Fibroblast of skin of scalp (primary cell): ENCODE measurements at regions not wholly inside any gene's neighbourhood (a gene's known extent, or its start where the extent isn't known, plus 50 kb on each side); places are given as distances from the start of the nearest gene placed in this dataset.

Experiments
- DNase-seq: peaks from one replicate; pipeline ENCODE4 v3.0.0-alpha.2; 2013

DNA sequence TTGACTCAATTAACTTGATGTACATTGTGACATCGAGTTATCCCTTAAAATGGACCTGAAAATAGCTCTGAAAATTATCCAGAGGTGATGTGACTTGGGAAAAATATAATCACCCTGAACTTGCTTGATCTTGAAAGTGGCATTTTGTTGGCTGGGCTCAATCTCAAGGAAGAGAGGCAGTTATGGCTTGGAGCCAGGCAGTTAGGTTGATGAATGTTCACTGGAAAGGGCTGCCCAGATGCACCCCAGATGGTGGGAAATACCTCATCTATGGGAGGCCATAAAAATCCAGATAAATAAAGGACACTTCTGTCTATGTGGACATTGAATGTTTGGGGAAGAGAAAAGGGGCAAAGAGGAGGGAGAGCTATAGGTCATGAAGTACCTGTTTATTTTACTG lies 55.7 kb upstream of the OR5AN1 start:
- DNase-seq: no peak

DNA sequence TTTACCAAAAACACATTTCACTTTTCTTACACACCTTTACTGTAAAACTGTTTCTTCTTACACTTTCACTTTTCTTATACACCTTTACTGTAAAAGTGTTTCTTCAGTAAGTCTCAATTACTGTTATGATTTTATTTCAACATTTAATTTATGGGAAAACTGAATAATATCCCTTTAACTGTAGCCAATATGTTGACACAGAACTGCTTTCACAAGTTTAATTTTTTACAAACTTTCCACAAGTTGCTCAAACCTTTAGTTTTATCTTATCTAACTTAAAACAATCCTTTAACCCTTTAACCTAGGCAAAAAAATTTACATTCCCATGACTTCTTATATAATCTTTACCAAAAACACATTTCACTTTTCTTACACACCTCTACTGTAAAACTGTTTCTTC lies 63.3 kb upstream of the OR5AN1 start:
- no peak for DNase-seq

DNA sequence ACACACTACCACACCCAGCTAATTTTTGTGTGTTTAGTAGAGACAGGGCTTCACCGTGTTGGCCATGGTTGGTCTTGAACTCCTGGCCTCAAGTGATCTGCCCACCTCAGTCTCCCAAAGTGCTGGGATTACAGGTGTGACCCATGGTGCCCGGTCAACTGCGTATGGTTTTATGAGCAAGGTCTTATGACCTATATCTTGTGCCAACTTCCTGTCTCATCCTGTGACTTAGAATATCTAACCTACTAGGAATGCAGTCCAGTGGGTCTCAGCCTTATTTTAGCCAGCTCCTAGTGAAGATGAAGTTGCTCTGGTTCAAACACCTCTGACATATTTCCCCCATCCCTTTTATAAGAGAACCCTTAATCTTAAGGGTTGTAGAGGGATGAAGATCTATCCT lies 66.1 kb upstream of the OR5AN1 start:
- DNase-seq: no peak

DNA sequence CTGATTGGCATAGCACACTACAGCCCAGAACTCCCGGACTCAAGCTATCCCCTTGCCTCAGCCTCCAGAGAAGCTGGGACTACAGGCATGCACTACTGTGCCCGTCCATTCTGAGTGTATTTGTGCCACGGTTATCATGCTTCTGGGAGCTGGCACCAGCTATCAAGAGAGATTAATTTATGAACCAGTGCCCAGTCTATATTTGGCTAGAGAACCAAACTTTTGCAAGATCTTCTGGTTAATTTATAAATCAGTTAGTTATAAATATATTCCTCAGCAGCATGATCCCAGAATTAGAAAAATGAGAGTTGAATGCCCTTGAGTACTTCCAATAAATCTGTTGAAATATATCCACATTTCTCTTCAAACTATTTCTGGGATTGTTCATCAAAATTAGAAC lies 67.5 kb upstream of the OR5AN1 start:
- no peak for DNase-seq

DNA sequence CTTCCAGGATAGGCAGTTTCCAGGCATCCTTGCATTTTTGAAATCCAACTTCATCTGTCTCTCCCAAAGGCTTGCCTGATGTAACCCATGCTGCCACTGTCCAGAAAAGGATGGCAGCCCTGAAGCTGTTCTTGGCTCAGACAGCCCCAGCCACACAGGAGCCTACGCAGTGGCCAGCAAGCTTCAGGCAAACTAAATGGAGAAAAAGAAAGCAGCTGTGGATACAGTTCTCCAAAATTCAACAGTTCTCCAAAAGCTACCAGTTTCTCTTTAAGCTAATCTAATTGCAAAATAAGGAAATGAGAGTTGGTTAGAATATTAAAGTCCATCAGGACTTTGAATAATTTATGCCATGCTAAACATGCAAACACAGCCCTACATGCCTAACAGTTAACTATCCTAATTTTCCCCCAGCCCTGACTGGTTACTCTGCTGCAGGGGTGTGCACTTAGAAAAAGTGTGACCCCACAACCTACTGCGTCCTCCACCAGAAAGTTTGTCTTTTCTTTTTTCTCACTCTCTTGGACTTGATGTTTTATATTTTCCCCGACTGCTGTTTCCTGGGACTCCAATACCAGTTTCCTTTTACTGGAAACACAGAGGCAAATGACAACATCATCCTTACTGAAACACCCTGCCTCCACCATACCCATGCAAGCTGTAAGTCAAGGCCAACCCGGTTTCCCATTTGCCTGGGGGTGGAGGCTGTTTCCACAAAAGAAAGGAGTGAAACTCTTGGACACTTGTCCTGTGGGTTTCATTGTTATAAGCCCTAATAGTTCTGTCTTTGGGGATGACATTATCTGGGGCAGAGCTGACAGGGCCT lies 69.1 kb upstream of the OR5AN1 start:
- DNase-seq: no peak

DNA sequence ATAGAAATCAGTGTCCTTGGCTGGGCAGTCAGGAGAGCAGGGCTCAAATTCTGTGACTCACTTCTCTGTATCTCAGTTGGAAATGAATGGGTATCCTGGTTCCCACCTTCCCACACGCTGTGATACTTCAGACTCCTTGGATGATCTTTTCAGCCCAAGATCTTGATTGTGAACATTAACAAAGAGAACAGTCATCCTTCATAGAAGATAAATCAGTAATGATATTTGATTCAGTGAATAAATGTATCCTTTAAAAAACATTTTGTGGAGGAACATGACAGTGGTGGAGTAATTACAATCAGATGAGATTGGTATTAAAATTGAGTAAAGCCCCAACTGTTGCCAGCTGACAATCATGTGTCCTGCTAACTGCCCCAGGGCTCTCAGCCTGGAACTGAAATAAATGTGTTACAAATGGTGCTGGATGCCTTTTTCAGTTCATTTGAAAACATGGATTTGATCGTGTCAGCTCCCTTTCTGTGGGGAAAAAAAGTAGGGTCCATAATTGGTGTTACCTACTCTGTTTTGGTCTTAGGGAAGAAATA lies 72.9 kb upstream of the OR5AN1 start:
- no peak for DNase-seq

DNA sequence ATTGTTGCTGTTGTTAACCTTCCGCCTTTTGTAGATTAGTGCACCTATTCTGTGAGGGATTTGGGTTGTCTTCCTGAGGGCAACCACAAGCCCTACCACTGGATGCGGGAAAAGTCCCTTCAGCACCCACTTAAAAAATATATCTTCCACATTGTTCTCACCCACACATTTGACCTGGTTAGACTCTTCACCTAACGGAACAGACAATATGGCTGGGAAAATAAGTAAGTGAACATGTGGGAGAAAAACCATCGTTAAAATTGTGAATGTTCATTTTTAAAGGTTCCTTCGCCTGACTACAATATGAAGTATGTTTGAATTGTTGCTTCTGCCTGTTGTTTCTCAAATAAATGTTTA lies 72.0 kb upstream of the MPEG1 start:
- DNase-seq: no peak

DNA sequence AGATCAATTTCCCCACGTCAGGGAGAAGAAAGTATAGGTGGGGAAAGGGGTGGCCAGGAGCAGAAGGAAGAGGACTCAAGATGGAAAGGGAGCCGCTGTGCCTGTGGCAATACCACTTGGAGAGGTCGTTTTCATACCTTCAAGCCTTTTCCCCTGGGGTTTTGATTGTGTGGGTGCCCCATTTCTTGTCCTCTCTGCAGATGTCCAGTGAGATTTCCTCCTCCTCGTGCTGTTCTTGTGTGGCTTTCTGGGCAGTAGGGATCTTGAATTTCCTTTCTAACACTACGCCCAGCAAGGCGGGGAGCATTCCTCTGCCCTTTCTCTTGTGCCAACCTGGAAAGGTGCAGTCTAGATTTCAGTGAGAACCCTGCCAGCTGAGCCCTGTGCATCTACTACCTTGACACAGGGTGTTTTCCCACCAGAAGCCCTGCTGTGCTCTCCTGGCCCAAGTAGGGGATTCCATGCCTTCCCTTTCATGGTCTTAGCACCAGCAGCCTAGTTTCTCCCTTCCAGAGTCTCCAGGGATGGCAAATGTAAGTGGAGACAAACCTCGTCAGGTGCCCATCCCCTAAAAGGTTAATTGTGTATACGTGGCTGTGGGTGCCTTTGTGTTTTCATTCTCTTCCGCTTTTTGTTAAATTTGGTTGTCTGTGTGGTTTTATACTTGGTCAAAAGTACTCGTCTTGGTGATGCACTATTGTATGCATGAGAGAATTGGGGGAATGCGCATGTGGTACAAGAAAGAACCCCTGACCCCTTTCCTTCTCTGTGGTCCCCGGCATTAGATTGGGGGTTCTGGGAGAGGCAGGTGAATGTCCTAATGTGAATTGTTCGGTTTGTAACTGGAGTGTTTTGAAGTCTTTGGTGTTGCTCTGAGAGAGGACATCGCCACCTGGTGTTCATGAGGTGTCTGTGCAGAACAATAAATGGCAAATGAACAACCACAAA lies 71.4 kb upstream of the MPEG1 start:
- peak; percentile 40 for DNase-seq

DNA sequence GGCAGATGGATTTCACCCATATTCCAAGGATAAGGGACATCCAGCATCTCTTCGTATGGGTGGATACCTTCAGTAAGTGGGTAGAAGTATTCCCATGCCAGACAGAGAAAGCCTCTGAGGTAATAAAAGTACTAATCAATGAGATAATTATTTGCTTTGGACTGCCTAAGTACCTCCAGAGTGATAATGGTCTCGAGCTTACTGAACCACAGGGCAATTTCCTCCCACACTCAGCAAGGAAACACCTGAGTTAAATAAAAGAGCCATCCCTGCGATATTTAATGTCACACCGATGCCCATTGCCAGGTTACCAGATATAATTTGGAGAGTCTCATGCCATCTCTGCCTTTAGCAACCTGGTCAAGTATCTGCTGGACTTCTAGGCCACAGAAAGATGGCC lies 70.6 kb upstream of the MPEG1 start:
- DNase-seq: no peak

DNA sequence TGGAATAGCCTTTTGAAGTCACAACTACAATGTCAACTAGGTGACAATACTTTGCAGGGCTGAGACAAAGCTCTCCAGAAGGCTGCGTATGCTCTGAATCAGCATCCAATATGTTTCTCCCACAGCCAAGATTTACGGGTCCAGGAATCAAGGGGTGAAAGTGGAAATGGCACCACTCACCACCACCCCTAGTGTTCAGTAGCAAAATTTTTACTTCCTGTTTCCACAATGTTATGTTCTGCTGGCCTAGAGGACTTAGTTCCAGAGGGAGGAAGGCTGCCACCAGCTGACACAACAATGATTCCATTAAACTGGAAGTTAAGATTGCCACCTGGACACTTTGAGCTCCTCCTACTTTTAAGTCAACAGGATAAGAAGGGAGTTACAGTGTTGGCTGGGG lies 68.5 kb upstream of the MPEG1 start:
- DNase-seq: no peak

DNA sequence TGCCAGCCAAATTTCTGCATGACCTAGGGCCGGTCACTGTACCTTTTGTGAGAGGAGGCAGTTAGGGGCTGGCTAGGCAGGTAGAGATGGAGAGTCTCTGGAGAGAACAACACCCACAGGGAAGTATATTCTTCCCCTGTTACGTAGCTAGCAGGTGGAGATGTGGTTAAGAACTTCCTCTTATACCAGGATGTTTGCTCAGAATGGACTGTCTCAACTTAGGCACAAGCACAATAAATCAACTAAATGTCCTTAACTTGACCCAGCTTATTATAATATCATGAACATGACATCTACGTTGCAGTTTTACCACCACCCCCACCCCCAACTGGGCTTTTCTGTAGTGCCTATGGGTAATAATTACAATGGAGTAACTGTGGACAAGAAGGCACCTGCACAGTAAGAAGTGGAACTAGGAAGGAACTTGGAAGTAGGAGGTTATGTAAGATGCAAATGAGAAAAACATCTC lies 60.7 kb upstream of the MPEG1 start:
- DNase-seq: no peak

DNA sequence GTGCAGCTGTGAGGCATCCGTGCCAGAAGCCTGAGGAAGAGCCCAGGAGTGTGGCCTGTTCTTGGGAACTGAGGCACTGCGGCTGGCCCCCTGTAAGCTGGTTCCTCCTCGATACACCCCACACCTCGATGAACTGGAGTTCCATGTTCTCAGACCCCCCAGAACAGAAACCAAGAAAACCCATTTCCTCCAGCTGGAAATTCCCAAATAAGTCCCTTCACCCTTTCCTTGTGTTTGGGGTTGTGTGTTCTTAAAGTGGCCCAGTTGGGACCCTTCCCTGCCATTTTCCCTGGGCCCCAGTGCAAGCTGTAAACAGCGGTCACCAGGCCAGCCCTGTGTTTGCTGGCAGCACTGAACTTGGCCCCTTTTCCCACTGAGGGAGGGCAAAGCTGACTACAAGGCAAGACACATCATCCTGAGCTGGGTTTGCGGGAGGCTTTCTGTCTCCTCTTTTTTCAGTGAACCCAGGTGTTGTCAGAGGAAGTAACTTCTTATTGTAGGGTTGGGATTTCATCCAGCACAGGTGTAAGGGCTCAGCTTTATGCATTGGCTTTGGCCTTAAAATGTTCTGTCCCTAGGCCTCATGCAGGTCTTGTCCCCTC lies 60.1 kb upstream of the MPEG1 start:
- DNase-seq: no peak

DNA sequence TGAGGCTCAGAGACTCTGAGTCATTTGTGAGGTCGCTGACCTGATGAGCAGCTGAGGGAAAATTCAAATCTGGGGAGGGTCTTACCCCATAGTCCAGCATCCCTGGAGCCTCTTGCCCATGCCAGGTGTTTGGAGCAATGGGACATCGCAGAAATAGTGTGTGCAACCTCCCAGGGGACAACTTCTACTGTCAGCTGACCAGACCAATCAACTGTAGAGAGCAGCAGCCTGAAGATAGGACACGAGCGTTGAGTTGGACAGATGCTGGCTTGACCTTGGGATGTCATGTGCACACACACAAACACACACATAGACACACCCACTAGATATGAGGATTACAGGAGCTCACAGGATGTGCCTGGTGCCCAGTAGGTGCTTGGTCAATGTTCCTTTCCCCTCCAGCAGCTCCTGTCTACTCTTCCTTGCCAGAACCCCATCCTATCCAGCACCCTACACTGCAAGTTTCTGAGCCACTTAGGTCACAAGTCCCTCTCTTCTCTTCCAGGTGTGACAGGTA lies 59.1 kb upstream of the MPEG1 start:
- no peak for DNase-seq

DNA sequence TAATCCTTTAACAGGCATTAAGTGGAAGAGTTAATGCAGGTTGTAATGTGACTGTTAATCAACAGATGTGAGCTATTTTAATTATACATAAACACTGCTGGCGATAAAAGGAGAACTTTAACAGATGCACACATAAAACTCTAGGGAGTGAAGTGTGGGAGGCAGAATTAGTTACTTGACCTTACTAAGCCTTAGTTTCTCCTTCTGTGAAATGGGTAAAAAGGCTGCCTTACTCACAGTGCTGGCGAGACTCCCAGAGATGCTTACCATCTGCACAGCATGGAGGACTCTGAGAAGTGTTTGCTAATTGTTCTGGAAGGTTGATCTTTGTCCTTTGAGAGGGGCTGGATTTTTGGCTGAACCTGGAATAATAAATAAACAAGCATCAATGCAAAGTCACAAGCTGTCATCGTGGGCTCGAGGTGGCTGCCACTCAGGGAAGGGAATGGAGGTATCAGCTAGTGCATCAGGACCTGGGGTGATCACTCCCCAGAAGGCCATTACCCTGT lies 58.6 kb upstream of the MPEG1 start:
- no peak for DNase-seq

DNA sequence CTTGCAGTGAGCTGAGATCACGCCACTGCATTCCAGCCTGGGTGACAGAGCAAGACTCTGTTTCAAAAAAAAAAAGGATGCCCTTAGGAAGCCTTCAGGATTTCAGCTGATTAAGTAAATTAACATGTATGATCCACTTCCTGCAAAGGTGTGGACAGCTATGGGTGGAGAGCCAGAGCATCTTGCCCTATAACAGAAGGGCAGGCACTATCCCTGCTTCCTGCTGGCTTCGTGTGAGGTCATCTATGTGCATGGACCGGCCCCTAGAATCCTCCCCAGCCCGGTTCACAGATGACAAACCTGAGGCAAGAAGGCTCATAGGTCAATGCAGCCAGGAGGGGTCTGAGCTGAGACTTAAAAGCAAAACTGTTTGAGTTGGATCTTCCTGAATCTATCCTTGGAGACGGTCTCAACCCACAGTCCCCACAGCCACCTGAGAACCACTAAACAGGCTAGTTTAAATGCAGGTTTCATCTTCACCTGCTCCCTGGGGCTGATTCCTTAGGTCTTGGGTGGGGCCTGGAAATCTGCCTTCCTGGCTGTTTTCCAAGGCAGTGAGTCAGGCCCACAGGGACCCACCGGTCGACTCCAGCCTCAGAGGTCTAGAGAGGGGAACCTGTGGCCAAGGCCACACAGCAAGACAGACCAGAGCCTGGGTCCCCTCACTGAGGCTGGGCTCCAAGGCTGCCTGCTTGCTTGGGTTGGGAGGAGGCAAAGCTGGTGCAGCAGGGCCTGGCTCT lies 55.2 kb upstream of the MPEG1 start:
- peak; percentile 2 for DNase-seq

DNA sequence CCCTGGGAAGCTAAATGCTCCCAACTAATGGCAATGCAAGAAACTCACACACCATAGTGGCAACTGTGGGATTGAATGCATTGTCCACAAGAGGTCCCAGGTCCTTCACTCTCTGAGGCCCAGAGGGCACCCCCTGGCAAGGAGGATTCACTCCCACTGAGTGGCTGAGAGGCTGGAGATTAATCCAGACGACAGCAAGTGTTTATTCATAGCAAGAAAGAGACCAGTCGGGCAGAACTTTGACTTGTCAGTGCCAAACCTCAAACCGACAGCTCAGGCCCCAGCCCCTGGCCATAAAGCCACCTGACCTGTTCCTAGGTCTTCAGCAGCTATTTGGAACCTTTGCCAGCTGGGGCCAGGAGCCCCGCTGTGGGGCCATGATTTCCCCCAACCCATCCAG lies 54.5 kb upstream of the MPEG1 start:
- DNase-seq: no peak

DNA sequence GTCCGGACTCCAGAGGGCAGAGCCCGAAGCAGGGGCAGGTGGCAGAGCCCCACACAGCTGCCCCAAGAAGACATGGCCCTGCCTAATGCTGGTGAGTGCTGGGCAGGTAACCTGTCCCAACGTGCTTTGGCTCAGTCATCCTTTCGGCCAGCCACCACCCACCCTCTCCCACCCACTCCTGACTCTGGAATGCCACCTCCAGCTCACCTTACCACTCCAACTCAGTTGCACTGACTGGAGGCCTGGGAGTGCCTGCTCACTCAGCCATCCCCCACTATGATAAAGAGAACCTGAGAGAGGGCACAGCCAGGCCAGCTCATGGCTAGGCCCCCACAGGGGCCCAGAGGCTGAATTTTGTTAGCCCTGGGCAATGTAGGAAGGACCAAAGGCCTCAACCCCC lies 53.8 kb upstream of the MPEG1 start:
- no peak for DNase-seq

DNA sequence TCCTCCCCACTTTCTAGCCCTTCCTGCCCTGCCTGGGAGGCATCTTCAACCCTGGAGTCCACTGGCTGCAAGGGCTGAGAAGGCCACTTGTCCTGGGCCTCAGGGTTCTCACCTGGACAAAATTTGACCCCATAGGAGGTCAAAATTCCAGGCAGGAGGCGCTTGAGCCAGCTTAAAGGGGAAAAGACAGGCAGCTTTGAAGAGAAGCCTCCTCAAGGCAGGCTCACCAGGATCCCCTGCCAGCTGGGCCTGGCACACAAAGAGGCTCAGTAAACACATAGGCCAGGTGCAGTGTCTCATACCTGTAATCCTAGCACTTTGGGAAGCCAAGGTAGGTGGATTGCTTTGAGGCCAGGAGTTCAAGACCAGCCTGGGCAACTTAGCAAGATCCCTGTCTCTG lies 53.0 kb upstream of the MPEG1 start:
- DNase-seq: no peak

DNA sequence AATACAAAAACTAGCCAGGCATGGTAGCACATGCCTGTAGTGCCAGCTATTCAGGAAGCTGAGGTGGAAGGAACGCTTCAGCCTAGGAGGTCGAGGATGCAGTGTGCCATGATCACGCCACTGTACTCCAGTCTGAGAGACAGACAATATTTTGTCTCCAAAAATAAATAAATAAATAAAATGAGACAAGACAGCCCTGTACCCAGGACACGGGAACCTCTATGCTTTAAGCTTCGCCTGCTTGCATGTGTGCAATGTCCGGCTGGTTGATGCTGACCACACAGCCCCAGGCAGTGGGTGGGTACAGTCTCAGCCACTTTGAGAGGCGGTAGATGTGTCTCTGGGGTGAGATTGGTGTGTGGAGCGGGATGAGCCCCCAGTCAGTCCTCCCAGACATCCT lies 52.0 kb upstream of the MPEG1 start:
- DNase-seq: no peak

DNA sequence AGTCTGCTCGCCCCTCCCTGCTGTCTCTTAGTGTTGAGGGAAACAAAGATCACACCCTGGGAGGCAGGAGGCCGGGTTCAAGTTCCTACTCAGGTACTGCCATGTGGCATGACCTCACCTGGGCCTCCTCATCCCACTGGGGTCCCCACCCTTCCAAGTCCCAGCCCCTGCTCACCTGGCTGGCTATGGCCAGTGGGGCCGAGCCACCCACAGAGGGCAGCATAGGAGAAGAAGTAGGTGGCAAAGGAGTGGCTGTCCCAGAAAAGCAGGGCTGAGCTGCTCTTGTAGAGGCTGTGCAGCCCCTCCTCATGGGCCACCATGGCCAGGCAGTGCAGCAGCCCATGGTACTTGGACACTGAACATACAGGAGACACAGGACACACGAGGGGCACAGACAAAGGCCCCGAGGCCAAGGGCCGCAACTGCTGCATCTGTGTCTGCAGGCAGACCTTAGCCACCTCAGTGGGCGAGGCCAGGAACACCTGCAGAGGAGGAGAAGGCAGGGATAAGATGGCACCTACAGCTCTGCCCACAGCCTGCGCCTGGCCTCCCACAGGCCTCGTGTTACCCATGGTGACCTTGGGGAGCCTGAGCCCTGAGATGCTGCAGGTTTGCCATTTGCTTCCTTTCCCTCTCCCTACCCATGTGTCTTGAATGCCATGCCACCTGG lies 50.6 kb upstream of the MPEG1 start:
- DNase-seq: no peak
